ENCODE measurements at regions not wholly inside any gene's neighbourhood (a gene's known extent, or its start where the extent isn't known, plus 50 kb on each side); places are given as distances from the start of the nearest gene placed in this dataset.

DNA sequence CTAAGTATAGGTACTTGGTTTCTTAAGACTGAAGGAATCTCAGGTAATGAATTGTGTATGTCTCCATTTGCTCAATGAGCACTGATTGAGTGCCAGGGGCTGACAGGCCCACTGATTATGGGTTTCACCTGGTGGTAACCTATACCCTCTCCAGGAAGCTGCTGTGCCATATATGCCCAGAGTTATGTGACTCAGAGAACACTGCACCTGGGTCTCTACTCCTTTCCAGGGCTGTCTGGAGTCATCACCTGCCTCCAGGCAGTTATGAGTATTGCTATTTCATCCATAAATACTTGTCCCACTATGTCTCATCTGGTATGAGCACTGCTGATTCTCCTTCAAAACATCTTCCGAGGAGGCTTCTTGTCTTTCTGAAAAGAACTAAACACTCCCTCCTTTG, 692.9 kb downstream of the BCL11B start:
- no peak for DNase-seq

DNA sequence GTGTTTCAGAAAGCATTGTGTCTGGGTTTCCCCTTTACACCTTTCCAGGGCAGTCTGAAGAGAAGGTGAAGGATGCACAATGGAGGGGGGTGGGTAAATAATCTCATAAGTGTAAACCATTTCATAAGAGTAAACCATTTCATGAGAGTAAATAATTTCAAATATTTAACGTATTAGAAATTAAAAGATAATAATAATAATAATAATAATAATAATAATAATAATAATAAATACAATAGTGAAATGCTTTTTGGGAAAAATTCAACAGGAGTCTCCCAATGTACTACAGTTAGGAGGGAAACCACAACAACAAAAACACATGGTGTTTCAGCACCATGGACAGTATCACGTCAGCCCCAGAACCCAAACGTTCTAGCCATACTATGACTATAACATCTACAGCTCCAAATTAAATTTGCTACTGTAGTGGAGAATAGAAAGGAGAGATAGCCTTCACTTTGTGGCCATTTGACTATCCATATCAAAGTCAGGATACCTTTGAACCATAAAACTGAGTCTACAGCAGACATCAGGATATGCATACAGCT, 691.8 kb downstream of the BCL11B start:
- DNase-seq = no peak

- no peak for DNase-seq
Observed at GRCh38 chr14:98582276-98582675, 689.7 kb downstream of the BCL11B start.

DNA sequence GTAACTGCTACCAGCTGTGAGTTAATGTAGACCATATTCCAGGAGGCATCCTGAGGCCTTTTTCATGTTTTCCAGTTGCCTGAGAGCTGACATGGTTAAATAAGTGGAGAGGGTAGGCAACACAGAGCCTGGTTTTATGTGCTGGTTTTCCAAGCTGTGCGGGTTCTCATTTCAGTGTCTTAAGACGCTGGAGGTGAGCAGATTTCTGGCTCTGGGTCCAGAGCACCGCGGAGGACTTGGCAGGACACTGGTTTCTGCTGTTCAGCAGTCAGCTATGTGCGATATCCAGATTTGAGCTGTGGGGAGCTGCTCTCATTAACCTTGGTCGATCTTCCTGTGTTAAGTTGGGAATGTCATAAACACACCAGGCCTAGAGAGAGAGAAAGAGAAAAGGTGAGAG, 680.8 kb downstream of the BCL11B start:
- no peak for DNase-seq

DNA sequence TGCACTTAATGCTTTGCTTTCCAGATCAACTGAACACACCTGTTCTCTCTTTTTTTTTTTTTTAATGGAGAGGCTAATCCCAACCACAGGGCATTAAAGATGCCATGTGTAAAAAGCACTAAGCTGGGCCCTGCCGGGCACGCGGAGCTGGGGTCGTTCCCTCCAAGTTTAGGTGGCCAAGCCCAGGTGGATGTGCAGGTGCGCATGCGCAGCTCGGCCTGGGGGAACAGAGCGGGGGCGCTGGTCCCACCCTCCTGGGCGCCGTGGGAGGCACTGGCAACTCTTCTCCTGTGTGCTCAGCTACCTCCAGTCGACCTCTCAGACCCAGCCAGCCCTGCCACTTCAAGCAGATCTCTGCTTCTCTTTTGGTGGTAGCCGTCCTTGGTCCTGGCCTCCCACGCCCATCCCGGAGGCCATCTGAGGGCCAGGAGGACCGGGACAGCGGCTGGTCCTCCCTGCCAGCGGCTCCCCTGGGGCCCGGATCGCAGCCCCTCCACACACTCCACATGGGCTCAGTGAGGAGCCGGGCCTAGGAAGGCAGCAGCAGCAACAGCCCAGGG, 679.3 kb downstream of the BCL11B start:
- DNase-seq = no peak

- DNase-seq = no peak
Observed at GRCh38 chr14:98593361-98593761, 678.6 kb downstream of the BCL11B start.

GRCh38 chr14:98594156-98594555, 677.8 kb downstream of the BCL11B start:
- DNase-seq = no peak

GRCh38 chr14:98598576-98598975, 673.4 kb downstream of the BCL11B start:
- DNase-seq = no peak

DNA sequence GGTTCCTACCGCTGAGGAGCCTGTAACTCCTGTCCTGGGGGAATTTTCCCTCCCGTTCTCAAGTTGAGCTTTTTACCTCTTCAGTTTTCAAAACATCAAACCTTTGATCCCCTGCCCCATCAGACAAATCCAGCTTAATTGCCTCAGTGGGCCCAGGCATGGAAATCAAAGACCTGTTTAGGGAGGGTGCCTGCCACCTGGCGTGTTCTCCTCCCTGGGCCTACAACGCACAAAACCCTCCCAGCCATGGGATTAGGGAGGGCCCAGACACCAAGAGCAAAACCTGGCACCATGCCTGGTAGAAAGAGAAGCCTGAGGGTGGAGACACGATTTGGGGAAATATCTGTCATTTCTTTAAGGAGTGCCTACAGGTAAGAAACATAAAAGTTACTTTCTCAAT, 672.9 kb downstream of the BCL11B start:
- DNase-seq = no peak

DNA sequence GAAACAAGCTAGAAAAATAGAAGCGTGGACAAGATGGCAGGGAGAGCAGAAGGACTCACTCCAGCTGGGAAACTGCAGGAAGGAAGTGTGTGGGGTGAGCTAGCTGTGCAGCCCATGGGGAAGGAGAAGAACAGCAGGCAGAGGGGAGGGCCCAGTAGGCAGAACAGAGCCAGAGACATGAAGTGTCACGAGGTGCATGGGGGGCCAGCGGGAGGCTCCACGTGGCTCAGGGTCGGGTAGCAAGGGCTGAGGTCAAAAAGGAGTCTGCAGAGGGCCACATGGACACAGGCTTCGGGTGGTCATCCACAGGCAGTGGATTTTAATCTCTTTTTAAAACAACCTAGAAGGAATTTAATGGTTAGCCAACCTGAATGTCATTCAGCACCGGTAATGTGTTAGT, 669.0 kb downstream of the BCL11B start:
- DNase-seq = no peak

GRCh38 chr14:98605043-98605442, 667.0 kb downstream of the BCL11B start:
- no peak for DNase-seq

DNA sequence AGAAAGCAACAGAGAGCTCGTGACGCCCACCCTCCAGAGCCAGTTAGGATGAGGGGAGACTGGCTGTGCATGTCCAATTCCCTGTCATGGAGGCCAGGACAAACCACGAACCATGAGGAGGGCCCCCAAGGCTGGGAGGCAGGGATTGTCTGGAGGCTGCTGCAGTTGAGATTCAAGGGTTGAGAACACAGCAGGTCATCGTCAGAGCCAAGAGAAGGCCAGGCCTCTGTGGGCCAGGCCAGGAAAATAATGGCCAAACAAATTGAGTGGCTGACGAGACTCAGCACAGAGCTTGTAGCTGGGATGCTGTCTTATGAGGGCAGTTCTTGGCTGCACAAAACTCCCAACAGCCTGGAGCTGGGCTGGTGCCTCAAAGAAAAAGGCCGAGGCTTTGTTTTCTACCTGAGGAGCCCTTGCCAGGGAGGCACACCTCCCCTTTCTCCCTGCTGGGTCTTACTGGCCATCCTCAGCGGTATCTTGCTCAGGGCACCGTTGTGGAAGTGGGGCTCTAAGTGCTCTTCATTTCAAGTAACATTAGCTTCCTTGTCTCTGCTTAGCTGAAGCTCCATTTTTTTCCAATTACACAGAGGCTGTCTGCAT, 665.9 kb downstream of the BCL11B start:
- no peak for DNase-seq

DNA sequence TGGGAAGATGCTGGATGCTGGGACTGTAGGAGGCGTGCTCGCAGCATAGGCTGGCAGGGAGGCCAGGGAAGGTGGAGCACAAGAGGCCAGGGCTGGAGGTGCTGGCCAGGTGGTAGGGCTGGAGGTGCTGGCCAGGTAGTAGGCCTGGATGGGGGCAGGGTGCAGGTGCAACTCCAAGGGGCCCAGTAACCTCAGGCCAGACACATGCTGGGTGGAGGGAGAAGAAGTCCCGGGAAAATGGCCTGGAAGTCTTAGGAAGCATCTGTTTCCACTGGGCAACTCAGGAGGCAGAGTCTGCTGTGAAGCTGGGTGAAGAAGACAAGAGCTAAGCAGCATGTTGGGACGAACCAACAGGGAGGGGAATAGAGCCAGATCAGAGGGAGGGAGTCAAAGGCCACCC, 665.2 kb downstream of the BCL11B start:
- DNase-seq = no peak

GRCh38 chr14:98607341-98607910, 664.6 kb downstream of the BCL11B start:
- no peak for DNase-seq

- DNase-seq = no peak
Observed at GRCh38 chr14:98608071-98609060, 663.6 kb downstream of the BCL11B start.

DNA sequence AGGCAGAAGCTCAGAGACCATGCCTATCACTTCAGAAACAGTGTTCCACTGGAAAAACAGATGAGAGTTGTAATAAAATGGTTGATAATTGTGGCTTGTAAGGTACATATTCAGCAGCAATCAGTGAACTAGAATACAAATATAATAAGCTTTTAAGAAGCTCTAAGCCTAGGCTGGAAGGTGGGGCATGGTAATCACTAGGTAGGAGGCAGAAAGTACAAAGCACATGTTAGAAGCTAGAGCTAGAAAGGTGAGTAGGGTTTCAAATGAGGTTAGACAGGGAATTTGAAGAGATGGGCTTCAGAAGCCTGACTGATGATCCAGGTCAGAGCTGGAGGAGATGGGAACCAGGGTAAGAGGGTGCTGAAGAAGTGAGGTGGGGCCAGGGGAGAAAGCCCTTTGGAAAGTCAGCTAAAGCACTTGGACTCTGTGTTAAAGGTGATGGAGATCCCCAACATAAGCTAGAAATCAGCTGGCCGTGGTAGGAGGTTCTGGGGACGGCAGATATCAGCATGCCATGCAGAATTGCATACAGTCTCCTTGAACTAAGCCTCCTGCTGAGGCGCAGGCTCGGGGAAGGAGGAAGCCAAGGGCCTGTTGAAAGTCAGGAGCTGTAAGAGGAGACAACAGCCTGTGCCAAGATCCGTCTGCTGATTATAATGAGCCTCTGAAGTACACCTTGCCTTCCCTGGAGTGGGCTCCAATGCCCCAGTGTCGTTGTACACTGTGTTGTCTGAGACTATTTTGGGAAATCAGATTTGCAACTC, 659.4 kb downstream of the BCL11B start:
- DNase-seq = no peak

GRCh38 chr14:98614741-98615140, 657.3 kb downstream of the BCL11B start:
- no peak for DNase-seq

- DNase-seq = no peak
Observed at GRCh38 chr14:98622208-98623051, 649.6 kb downstream of the BCL11B start.

DNA sequence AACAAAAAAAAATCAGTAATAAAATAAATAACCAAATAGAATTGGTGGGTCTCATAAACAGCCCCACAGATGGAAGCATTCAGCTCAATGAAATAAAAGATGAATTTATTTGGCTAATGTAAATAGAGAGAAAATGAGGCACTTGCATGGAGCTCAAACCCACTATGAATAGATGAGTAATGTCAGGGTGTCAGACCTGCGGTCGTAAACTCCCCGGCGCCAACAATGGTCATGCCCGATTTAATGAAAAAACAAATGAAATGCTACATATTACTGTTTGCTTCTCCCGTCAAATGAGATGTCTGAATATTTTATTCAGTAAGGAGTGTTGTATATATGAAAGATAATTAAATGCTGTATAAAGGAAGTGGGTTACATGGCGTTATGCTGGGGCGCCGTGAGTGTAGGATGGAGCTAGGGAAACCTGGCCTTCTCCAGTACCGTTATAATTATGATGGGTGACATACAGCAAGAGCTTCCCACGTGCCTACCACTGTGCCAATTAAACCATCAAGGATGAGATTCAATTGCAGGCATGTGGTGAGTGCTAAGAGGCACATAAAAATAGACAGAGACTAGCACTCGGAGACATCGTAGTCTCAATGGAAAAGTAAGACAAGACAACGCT, 648.1 kb downstream of the BCL11B start:
- DNase-seq = no peak

GRCh38 chr14:98633380-98633779, 638.6 kb downstream of the BCL11B start:
- no peak for DNase-seq

Data from GF-D8 (cell line).